HG02885 (cell line): ENCODE measurements at regions not wholly inside any gene's neighbourhood (a gene's known extent, or its start where the extent isn't known, plus 50 kb on each side); places are given as distances from the start of the nearest gene placed in this dataset.

ENCODE experiments used
- ATAC-seq: cut with Tn5 transposase; IDR thresholded peaks from one replicate; pipeline ENCODE4 v1.9.1; 2021; ENCODE audit warnings: mild to moderate bottlenecking; ENCODE audit not compliant: unreplicated experiment, poor library complexity

- ATAC-seq = no peak
Observed at GRCh38 chr20:60845146-60845545, 406.9 kb upstream of the CDH4 start.

GRCh38 chr20:60851826-60852704 lies 400.0 kb upstream of the CDH4 start:
- ATAC-seq = no peak

- no peak for ATAC-seq
Observed at GRCh38 chr20:60857708-60858107, 394.4 kb upstream of the CDH4 start.

GRCh38 chr20:60862601-60863000 lies 389.5 kb upstream of the CDH4 start:
- no peak for ATAC-seq

GRCh38 chr20:60863548-60863947 lies 388.5 kb upstream of the CDH4 start:
- no peak for ATAC-seq

GRCh38 chr20:60867589-60867988 lies 384.5 kb upstream of the CDH4 start:
- no peak for ATAC-seq

- no peak for ATAC-seq
Observed at GRCh38 chr20:60868316-60868891, 383.7 kb upstream of the CDH4 start.

- ATAC-seq = no peak
Observed at GRCh38 chr20:60869087-60869486, 383.0 kb upstream of the CDH4 start.

- ATAC-seq = no peak
Observed at GRCh38 chr20:60869625-60870024, 382.4 kb upstream of the CDH4 start.

GRCh38 chr20:60870040-60870439 lies 382.0 kb upstream of the CDH4 start:
- ATAC-seq = no peak

GRCh38 chr20:60872224-60872623 lies 379.8 kb upstream of the CDH4 start:
- no peak for ATAC-seq

GRCh38 chr20:60877071-60877857 lies 374.8 kb upstream of the CDH4 start:
- ATAC-seq = no peak

GRCh38 chr20:60882836-60883235 lies 369.2 kb upstream of the CDH4 start:
- no peak for ATAC-seq

GRCh38 chr20:60883496-60883895 lies 368.6 kb upstream of the CDH4 start:
- ATAC-seq = no peak

GRCh38 chr20:60884277-60884676 lies 367.8 kb upstream of the CDH4 start:
- ATAC-seq = no peak

GRCh38 chr20:60888771-60889170 lies 363.3 kb upstream of the CDH4 start:
- no peak for ATAC-seq

GRCh38 chr20:60892095-60892813 lies 359.8 kb upstream of the CDH4 start:
- ATAC-seq = no peak

- no peak for ATAC-seq
Observed at GRCh38 chr20:60894091-60894490, 358.0 kb upstream of the CDH4 start.

- ATAC-seq = no peak
Observed at GRCh38 chr20:60895363-60896079, 356.5 kb upstream of the CDH4 start.

- no peak for ATAC-seq
Observed at GRCh38 chr20:60897976-60898375, 354.1 kb upstream of the CDH4 start.
